ENCODE measurements at regions not wholly inside any gene's neighbourhood (a gene's known extent, or its start where the extent isn't known, plus 50 kb on each side); places are given as distances from the start of the nearest gene placed in this dataset.

DNA sequence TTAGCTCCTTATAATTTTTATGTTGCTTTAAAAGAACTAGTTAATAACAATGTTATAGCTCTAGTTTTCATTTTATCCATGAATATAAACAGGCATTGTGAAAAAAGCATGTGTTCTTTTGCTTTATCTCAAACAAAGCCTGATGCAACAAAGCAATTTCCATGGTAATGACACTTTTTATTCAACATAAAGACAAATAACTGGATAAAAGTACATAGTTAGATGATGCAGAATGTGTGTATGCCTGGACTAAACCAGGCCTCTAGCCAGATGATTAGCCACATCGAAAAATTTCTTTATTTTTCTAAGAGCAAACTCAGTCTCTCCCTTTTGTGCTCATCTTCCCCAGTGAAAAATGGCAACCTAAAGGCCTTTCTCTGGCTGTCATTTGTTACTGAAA is 125.6 kb upstream of the TARS1 start (continued):
- TF ChIP-seq, protein P1, sequence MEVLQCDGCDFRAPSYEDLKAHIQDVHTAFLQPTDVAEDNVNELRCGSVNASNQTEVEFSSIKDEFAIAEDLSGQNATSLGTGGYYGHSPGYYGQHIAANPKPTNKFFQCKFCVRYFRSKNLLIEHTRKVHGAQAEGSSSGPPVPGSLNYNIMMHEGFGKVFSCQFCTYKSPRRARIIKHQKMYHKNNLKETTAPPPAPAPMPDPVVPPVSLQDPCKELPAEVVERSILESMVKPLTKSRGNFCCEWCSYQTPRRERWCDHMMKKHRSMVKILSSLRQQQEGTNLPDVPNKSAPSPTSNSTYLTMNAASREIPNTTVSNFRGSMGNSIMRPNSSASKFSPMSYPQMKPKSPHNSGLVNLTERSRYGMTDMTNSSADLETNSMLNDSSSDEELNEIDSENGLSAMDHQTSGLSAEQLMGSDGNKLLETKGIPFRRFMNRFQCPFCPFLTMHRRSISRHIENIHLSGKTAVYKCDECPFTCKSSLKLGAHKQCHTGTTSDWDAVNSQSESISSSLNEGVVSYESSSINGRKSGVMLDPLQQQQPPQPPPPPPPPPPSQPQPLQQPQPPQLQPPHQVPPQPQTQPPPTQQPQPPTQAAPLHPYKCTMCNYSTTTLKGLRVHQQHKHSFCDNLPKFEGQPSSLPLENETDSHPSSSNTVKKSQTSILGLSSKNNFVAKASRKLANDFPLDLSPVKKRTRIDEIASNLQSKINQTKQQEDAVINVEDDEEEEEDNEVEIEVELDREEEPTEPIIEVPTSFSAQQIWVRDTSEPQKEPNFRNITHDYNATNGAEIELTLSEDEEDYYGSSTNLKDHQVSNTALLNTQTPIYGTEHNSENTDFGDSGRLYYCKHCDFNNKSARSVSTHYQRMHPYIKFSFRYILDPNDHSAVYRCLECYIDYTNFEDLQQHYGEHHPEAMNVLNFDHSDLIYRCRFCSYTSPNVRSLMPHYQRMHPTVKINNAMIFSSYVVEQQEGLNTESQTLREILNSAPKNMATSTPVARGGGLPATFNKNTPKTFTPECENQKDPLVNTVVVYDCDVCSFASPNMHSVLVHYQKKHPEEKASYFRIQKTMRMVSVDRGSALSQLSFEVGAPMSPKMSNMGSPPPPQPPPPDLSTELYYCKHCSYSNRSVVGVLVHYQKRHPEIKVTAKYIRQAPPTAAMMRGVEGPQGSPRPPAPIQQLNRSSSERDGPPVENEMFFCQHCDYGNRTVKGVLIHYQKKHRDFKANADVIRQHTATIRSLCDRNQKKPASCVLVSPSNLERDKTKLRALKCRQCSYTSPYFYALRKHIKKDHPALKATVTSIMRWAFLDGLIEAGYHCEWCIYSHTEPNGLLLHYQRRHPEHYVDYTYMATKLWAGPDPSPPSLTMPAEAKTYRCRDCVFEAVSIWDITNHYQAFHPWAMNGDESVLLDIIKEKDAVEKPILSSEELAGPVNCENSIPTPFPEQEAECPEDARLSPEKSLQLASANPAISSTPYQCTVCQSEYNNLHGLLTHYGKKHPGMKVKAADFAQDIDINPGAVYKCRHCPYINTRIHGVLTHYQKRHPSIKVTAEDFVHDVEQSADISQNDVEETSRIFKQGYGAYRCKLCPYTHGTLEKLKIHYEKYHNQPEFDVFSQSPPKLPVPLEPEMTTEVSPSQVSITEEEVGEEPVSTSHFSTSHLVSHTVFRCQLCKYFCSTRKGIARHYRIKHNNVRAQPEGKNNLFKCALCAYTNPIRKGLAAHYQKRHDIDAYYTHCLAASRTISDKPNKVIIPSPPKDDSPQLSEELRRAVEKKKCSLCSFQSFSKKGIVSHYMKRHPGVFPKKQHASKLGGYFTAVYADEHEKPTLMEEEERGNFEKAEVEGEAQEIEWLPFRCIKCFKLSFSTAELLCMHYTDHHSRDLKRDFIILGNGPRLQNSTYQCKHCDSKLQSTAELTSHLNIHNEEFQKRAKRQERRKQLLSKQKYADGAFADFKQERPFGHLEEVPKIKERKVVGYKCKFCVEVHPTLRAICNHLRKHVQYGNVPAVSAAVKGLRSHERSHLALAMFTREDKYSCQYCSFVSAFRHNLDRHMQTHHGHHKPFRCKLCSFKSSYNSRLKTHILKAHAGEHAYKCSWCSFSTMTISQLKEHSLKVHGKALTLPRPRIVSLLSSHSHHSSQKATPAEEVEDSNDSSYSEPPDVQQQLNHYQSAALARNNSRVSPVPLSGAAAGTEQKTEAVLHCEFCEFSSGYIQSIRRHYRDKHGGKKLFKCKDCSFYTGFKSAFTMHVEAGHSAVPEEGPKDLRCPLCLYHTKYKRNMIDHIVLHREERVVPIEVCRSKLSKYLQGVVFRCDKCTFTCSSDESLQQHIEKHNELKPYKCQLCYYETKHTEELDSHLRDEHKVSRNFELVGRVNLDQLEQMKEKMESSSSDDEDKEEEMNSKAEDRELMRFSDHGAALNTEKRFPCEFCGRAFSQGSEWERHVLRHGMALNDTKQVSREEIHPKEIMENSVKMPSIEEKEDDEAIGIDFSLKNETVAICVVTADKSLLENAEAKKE (CRISPR knock-in tag; IDR thresholded peaks at IDR 0.05) = no peak
- TF ChIP-seq EZH2 (IDR thresholded peaks at IDR 0.05; ENCODE audit: low read depth, unreplicated experiment) (no peak), ZNF331 (CRISPR knock-in tag; IDR thresholded peaks at IDR 0.05; ENCODE audit: low read depth) (no peak), ZNF114 (CRISPR knock-in tag; IDR thresholded peaks at IDR 0.05) (no peak), NANOG (IDR thresholded peaks at IDR 0.05; ENCODE audit: borderline replicate concordance) (no peak), CREB1 (CRISPR knock-in tag; IDR thresholded peaks at IDR 0.05; ENCODE audit: low read depth) (no peak), POLR2AphosphoS5 (IDR thresholded peaks at IDR 0.05; ENCODE audit: low read depth) (no peak), EZH2phosphoT487 (IDR thresholded peaks at IDR 0.05; ENCODE audit: unreplicated experiment) (no peak), JUNB (IDR thresholded peaks at IDR 0.05; ENCODE audit: unreplicated experiment) (no peak)

- Histone ChIP-seq H3F3A (replicated peaks; ENCODE audit: low read depth) (no peaks in the 10 kb centered on the region), H3K27me3 (ENCODE audit: insufficient read depth) (no peaks in the 10 kb centered on the region), H3K79me2 (replicated peaks; ENCODE audit: insufficient read depth) (no peaks in the 10 kb centered on the region), H3K27ac (ENCODE audit: low read depth) (no peak overlapping the region), H3K9me2 (ENCODE audit: insufficient read depth) (peaks cover 9% of the 10 kb centered on the region; the same call in 1 of the 2 replicates), H2AFZ (no peak overlapping the region), H3K36me3 (ENCODE audit: insufficient read depth) (no peaks in the 10 kb centered on the region), H3K4me3 (no peak overlapping the region), H3K4me2 (no peak overlapping the region), H4K20me1 (replicated peaks; ENCODE audit: insufficient read depth) (no peaks in the 10 kb centered on the region), H3K4me1 (ENCODE audit: insufficient read depth) (no peaks in the 10 kb centered on the region)
- ATAC-seq (no peak), DNase-seq (ENCODE audit: low spot score) (no peak)
- Mint-ChIP-seq H3K4me3 (no peak overlapping the region), H3K27me3 (ENCODE audit: insufficient read depth, low read depth, poor library complexity) (peaks cover 2% of the 10 kb centered on the region), H3K27ac (no peak overlapping the region), H3K9me3 (no peaks in the 10 kb centered on the region), H3K36me3 (ENCODE audit: low read depth) (no peaks in the 10 kb centered on the region), H3K4me1 (no peaks in the 10 kb centered on the region)
- TF ChIP-seq EZH2phosphoT487 (IDR thresholded peaks at IDR 0.05; ENCODE audit: unreplicated experiment) (no peak), NANOG (IDR thresholded peaks at IDR 0.05; ENCODE audit: borderline replicate concordance) (no peak), POLR2AphosphoS5 (IDR thresholded peaks at IDR 0.05; ENCODE audit: low read depth) (no peak), JUNB (IDR thresholded peaks at IDR 0.05; ENCODE audit: unreplicated experiment) (no peak), CREB1 (CRISPR knock-in tag; IDR thresholded peaks at IDR 0.05; ENCODE audit: low read depth) (no peak), REST (IDR thresholded peaks at IDR 0.05; ENCODE audit: unreplicated experiment) (no peak), ZNF114 (CRISPR knock-in tag; IDR thresholded peaks at IDR 0.05) (no peak), ZNF331 (CRISPR knock-in tag; IDR thresholded peaks at IDR 0.05; ENCODE audit: low read depth) (no peak)
- TF ChIP-seq, protein P2, sequence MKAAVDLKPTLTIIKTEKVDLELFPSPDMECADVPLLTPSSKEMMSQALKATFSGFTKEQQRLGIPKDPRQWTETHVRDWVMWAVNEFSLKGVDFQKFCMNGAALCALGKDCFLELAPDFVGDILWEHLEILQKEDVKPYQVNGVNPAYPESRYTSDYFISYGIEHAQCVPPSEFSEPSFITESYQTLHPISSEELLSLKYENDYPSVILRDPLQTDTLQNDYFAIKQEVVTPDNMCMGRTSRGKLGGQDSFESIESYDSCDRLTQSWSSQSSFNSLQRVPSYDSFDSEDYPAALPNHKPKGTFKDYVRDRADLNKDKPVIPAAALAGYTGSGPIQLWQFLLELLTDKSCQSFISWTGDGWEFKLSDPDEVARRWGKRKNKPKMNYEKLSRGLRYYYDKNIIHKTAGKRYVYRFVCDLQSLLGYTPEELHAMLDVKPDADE (IDR thresholded peaks at IDR 0.05) = no peak
Observed at GRCh38 chr5:33316773-33317172, 124.0 kb upstream of the TARS1 start.

All from GM23338 (cell line).